Pulmonary artery endothelial cell (primary cell): ENCODE measurements at regions not wholly inside any gene's neighbourhood (a gene's known extent, or its start where the extent isn't known, plus 50 kb on each side); places are given as distances from the start of the nearest gene placed in this dataset.
A peak's percentile ranks its signal among the peaks of the same experiment; 100 is the strongest.
"Not testable (repeated sequence)": the region's sequence is repeated elsewhere in the genome, so short reads cannot be mapped to it uniquely, and the experiment has no call there.

Source experiments
- DNase-seq: peaks from one replicate; pipeline ENCODE4 v3.0.0-alpha.2; 2011; ENCODE audit warnings: low read depth, low spot score

DNA sequence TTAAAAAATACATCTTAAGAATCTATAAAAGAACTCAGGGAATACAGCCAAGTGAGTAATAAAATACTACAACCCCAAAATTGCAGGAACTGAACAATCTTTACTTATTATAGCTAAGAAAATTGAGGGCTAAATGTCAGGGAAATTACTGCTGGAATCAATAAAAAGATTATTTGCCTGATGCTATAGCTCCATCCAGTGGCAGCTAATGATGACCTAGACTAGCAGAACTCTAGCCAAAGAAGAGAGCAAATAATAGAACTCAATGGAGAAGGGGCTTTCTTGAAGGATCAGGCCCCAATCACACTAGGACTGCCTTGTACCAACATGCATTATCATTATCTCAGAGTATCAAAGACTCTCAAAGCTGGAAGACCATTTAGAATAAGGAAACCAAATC, 85.0 kb upstream of the FAM241A start:
- DNase-seq: no peak

DNA sequence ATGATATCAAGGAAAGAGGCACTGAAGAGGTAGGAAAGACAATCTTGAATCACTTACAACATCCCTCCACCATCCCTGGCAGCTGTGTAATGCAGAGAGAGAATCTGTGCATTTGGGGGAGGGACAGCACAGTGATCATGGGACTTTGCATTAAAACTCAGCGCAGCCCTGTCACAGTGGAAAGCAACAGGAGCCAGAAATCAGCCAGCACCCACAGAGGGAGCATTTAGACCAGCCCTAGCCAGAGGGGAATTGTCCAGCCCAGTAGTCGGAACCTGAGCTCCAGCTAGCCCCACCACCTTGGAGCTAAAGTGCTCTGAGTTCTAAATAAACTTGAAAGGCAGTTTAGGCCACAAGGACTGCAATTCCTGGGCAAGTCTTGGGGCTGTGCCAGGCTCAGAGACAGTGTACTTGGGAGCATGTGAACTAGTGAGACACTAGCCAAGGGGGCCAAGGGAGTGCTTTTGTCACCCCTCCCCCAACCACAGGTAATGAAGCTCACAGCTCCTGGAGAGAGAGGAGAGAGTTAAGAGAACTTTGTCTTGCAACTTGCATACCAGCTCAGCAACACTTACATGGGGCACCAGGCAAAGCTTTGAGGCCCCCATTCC, 83.9 kb upstream of the FAM241A start:
- no peak for DNase-seq

DNA sequence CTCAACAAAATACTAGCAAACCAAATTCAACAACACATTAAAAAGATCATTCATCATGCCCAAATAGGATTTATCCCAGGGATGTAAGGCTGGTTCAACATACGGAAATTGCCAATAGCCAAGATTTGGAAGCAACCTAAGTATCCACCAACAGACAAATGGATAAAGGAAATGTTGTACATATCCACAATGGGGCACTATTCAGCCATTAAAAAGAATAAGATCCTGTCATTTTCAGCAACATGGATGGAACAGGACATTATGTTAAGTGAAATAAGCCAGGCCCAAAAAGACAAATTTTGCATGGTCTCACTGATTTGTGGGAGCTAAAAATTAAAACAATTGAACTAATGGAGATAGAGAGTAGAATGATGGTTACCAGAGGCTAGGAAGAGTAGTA, 82.0 kb upstream of the FAM241A start:
- no peak for DNase-seq

DNA sequence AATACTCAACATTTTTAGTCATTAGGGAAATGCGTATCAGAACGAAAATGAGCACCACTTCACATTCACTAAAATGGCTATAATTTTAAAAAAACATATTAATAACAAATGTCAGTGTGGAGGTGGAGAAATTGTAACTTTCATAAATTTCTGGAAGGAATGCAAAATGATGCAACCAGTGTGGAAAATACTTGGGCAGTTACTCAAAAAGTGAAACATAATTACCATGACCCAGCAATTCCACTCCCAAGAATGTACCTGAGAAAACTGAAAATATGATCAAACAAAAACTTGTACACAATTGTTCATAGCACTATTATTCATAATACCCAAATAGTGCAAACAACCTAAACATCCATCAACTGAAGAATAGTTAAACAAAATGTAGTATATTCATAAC, 76.1 kb upstream of the FAM241A start:
- DNase-seq: no peak

DNA sequence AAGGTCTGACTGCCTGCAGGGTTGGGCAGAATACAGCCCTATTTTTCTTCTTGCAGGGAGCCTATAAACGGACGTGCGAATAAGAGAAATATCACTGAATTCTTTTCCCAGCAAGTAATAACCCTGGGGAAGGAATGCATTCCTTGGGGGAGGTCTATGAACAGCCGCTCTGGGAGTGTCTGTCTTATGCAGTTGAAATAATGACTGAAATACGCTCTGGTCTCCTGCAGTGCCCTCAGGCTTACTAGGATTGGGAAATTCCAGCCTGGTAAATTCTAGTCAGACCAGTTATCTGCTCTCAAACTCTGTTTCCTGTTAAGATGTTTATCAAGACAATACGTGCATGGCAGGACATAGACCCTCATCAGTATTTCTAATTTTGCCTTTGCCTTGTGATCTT, 72.1 kb upstream of the FAM241A start:
- no peak for DNase-seq

DNA sequence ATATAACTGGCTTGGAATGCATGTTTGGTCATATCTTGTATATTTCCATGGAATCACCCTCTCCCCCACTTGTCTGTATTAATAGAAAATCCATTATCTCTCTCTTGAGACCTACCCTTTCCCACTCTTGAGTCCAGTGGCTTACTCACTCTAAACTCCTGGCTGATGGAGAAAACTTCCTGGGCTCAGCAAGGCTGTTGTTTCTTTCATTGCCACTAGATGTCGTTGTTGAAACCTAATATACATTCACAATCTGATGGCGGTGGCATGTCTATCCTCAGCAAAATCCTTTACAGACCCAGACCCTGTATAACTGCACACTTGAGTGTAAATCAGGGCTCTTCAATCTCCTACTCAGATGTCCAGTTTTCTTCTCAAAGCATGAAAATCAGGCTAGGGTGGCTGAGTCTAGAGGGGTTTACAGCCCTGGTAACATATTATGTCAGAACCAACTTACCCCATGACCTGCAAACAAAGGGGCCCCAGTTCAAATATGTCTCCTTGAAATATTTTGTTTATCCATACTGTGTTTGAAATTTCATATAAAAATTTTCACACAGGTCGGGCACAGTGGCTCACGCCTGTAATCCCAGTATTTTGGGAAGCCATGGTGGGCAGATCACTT, 70.0 kb upstream of the FAM241A start:
- no peak for DNase-seq

DNA sequence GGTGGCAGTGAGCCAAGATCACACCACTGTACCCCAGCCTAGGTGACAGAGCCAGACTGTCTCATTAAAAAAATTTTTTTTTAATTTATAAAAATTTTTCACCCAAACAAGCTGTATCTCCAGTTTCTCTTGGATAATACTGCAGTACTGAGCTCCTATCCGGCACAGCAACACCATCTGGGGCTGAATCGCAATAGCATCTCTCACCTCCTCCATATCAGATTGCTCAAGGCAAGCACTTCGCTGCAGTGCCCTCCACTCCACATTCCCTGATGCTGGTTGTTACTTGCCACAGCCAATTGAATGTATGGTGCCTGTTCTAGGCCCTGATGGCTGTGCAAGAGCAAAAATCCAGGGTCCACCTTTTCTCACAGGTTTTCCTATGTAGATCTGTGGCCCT, 69.3 kb upstream of the FAM241A start:
- DNase-seq: no peak

DNA sequence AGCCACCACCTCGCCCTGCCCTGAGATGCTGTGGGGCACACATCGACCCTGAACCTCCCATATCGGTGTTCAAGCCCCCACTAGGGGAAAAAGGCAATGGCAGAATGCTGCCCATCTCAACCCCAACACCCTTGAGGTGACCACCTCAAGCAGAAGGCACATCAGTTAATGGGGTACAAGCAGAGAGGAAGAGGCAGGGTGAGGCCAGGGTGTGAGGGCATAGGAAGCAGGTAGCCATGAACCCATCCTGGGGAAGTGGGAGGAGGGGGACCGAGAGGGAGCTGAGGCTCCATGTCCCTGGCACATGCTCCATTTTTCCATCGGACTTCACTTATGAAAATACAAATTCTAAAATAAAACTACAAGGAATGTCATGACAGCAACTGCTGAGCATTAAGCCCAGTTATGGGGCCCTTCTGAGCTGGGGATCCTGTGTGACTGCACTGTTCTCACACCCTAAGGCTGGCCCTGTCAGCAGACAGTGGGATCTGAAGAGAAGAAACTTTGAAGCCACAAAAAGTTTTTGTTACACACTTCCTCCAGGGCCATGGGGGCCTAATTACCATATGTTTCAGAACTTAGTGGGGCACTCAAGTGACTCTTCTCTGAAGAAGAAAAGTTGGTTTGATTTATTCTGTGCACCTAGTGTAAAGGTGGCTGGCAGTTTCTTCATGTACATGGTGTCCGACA, 68.2 kb upstream of the FAM241A start:
- DNase-seq: no peak

DNA sequence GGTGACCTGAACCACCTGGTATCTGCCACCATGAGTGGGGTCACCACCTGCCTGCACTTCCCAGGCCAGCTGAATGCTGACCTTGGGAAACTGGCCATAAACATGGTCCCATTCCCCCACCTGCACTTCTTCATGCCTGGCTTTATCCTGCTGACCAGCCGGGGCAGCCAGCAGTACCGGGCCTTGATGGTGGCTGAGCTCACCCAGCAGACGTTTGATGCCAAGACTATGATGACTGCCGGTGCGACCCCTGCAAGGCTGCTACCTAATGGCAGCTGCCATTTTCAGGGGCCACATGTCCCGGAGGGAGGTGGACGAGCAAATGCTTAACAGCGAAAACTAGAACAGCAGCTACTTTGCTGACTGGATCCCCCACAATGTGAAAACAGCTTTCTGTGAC, 67.5 kb upstream of the FAM241A start:
- no peak for DNase-seq

DNA sequence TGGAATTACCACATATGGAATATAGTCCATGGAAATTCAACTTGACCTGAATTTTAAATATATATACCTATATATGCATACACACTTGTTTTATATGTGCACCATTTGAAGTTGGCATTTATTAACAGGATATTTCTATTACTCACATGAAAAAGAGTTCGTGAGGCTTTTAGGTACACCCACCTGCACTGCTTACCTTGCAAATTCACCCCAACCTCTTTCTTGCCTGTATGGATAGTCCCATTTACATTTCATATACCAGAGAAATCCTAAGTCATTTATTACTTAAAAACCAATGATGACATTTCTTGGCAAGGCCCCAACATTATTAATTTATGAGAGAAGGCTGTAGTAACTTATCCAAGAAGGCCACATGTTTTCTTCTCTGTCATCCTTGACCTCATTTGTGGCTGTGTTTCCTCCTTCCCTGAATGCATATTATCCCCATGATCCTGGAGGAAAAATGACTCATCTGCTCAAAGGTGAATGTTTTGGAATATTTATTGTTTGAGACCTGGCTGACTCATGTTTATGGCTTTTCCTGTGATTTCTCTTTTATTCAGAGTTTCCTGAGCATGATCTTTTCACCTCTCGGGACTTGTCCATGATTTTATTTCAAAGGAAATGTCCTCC, 62.2 kb upstream of the FAM241A start:
- DNase-seq: peak; percentile 99

DNA sequence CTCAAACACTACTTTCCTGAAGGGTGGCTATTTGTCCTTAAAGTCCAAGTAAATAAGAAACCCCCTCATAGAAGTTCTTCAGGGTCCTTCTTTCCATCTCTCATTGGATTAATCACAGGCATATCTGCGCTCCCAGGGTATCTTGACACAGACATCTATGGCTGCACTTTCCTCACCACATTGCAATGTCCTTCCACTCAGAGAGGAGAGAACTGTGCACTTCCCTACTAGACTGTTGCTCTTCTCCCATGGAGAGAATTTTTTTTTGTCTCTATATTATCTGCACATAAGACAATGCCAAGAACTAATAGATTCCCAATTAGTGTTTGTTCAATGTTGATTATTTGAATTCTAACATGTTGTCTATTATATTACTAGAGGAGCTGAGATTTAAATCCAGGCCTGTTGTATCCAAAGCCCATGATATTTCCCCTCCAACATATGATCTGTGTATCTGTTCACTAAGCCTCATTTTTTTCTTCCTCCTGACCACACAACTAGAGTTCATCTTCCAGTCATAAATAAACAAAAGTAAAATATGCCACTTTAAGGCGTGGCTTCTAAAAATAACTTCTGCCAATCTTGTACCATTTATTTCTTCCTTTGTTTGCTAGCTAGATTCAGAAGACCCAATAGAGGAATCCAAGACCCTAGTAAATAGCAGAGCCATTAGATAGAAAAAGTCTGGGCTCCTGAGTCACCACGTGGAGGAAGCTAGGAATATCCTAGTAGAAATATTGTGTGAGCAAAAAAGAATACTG, 61.5 kb upstream of the FAM241A start:
- no peak for DNase-seq

DNA sequence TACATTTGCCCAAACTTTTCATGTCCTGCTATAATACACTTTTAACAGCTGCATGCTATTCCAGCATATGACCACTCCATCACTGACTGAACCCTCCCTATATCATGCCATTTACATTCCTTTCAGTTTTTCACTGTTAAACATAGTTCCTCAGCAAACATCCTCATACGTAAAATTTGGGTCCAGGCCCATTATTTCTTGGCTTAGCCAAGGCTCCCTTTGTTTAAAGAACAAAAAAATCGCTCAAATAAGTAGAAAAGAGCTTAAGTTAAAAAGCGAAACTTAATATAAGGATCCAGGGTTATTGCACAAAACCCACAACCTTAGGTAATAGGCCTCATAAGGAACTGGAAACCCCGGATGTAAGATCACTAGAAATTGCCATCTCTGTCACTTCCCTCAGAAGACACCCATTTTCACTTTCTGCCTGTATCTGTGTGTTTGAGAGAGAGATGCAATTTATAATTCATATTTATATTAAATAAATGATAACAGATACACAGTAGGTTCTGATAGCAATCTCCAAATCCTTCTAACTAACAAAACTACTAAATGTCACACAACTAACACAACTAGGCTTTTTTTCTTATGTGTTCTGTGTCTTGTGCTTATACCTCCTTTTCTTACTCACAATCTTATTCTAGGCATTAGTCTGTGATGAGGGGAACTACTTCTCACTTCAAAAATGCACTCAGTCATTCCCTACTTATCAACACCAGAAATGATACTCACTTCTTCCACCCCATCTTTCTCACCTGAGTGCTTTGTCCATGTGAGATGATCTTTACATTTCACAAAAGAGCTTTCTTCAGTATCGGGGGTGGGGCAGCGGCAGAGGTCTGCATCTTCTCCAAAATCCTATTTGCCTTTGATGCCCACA, 59.9 kb upstream of the FAM241A start:
- DNase-seq: no peak

DNA sequence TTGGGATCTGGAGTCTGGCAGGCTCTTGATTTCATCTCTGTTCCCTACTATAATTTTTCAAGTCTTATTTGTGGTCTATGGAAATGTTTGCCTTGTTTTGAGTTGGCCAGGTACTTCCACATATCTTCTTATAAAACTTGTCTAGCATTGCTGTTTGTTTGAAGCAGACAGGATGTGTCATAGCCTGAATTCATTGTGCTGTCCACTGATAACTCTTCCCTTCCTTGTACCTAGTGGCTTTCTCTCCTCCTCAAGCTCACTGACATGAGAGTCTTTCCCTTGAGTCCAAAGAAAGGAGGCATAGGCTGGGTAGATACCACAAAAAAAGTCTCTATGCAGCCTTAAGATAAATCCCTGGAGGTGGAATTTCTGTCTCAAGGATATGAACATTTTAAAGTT, 59.2 kb upstream of the FAM241A start:
- no peak for DNase-seq

DNA sequence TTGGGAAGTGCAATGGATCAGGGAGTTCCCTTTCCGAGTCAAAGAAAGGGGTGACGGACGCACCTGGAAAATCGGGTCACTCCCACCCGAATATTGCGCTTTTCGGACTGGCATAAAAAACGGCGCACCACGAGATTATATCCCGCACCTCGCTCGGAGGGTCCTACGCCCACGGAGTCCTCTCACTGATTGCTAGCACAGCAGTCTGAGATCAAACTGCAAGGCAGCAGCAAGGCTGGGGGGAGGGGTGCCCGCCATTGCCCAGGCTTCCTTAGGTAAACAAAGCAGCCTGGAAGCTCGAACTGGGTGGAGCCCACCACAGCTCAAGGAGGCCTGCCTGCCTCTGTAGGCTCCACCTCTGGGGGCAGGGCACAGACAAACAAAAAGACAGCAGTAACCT, 58.6 kb upstream of the FAM241A start:
- not testable (repeated sequence) for DNase-seq

DNA sequence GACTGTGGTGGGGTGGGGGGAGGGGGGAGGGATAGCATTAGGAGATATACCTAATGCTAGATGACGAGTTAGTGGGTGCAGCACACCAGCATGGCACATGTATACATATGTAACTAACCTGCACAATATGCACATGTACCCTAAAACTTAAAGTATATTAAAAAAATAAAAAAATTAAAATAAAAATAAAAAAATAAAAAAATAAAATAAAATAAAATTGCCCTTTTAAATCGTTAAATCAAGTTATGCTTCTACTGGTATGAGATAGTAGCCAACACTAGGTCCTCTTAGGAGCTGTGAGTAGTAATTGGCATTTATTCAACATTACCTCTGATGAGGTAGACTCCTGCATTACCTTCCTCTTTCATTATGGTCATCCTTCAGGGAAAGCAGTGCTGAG, 52.9 kb upstream of the FAM241A start:
- not testable (repeated sequence) for DNase-seq

DNA sequence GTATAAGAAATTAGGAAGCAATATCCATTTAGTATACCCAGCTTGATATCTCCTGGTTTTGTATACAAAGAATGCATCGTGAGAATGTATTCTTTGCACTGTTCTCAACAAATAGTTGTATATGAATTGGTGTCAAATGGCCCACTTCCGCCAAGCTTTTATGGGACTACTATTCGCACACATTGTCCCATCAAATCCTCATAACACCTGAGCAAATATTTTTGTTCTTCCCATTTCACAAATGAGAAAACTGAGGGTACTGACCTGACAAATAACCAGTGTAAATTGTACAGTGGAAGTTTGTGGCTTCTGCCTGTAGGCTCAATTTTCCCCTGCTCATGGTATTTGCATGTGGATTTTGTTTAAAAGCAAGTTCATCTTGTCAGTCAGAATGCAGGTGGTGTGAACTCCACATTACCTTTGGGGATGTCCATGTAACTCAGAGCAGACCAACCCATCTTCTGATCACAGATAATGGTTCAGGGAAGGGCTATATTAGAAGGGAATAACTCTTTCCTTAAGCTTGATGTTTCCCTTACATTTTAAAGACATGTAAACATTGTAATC, 51.5 kb upstream of the FAM241A start:
- DNase-seq: no peak

DNA sequence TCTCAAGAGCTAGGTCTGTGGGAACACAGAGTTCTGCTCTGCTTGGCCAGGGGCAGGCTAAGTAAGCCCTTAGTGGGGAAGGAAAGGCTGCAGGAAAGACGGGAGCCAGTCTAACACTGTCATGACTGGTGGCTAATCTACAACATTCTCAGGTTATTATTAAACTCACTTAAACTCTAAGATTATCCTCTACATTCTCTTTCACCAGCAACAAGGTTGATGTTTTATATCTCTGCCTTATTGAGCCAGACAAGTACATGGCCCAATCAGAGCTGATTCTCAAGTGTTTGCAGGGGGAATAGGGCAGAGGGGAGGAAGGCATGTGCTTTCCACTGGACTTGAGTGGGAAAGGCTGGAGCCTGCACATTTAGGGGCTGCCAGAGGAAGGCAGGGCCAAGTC, 50.9 kb upstream of the FAM241A start:
- no peak for DNase-seq
